GM23248 (cell line): ENCODE measurements at regions not wholly inside any gene's neighbourhood (a gene's known extent, or its start where the extent isn't known, plus 50 kb on each side); places are given as distances from the start of the nearest gene placed in this dataset.

Experiments
- DNase-seq: peaks from one replicate; pipeline ENCODE4 v3.0.0-alpha.2; 2015
- H2AFZ ChIP-seq: fragments of 200-600 bp; sonication (generic); 2 replicates; pipeline ENCODE4 v1.6.1; 2016; ENCODE audit warnings: antibody characterized with exemption
- H3F3A ChIP-seq: fragments of 200-600 bp; sonication (generic); 2 replicates; pipeline ENCODE4 v1.6.1; 2016; ENCODE audit warnings: mild to moderate bottlenecking, antibody characterized with exemption, mixed run types; ENCODE audit not compliant: insufficient read depth
- H3K27ac ChIP-seq: fragments of 200-600 bp; sonication (generic); 2 replicates; pipeline ENCODE4 v1.5.1; 2016; ENCODE audit warnings: mild to moderate bottlenecking
- H3K27me3 ChIP-seq: fragments of 200-600 bp; sonication (generic); replicated peaks from 2 replicates; pipeline ENCODE4 v1.6.1; 2016; ENCODE audit warnings: mild to moderate bottlenecking; ENCODE audit not compliant: insufficient read depth
- H3K36me3 ChIP-seq: fragments of 200-600 bp; sonication (generic); 2 replicates; pipeline ENCODE4 v1.6.1; 2016; ENCODE audit warnings: low read depth, mild to moderate bottlenecking
- H3K4me1 ChIP-seq: fragments of 200-600 bp; sonication (generic); 2 replicates; pipeline ENCODE4 v1.6.1; 2016; ENCODE audit warnings: mild to moderate bottlenecking; ENCODE audit not compliant: insufficient read depth
- H3K4me2 ChIP-seq: fragments of 200-600 bp; sonication (generic); one replicate; pipeline ENCODE4 v1.6.1; 2016; ENCODE audit warnings: mild to moderate bottlenecking; ENCODE audit not compliant: unreplicated experiment
- H3K4me3 ChIP-seq: fragments of 200-600 bp; sonication (generic); 2 replicates; pipeline ENCODE4 v1.5.1; 2016; ENCODE audit warnings: mild to moderate bottlenecking
- H3K79me2 ChIP-seq: fragments of 200-600 bp; sonication (generic); 2 replicates; pipeline ENCODE4 v1.6.1; 2016; ENCODE audit warnings: mild to moderate bottlenecking; ENCODE audit not compliant: insufficient read depth
- H3K9ac ChIP-seq: fragments of 200-600 bp; sonication (generic); 2 replicates; pipeline ENCODE4 v1.6.1; 2016; ENCODE audit warnings: mild to moderate bottlenecking
- H3K9me2 ChIP-seq: fragments of 200-600 bp; sonication (generic); 2 replicates; pipeline ENCODE4 v1.6.1; 2016; ENCODE audit warnings: mixed run types, mild to moderate bottlenecking, moderate library complexity; ENCODE audit not compliant: insufficient read depth
- H3K9me3 ChIP-seq: fragments of 200-600 bp; sonication (generic); one replicate; pipeline ENCODE4 v1.6.1; 2017; ENCODE audit warnings: low read depth
- H4K20me1 ChIP-seq: fragments of 200-600 bp; sonication (generic); 2 replicates; pipeline ENCODE4 v1.6.0; 2016; ENCODE audit not compliant: insufficient read depth
- EZH2 ChIP-seq: fragments of 200-600 bp; sonication (generic); IDR thresholded peaks from 2 replicates; pipeline ENCODE4 v1.6.1; 2018; ENCODE audit warnings: antibody characterized with exemption, mild to moderate bottlenecking; ENCODE audit not compliant: insufficient read depth, poor library complexity, severe bottlenecking
- EZH2phosphoT487 ChIP-seq: fragments of 200-600 bp; sonication (generic); IDR thresholded peaks from 2 replicates; pipeline ENCODE4 v1.6.1; 2018; ENCODE audit warnings: antibody characterized with exemption, moderate library complexity, mild to moderate bottlenecking, low read depth; ENCODE audit not compliant: insufficient read depth
- WGBS, 2 experiments: methylation state at CpG; one replicate each; pipeline ENCODE4 v1.1.6; 2015 to 2017; ENCODE audit warnings: low lambda C conversion rate in 2 of 2, low coverage in 1 of 2; ENCODE audit errors: missing lambda C conversion rate in 2 of 2; 5-methylcytosine and 5-hydroxymethylcytosine counted together
- in situ Hi-C: fragments of 300-500 bp; cut with MboI; formaldehyde crosslinking; loops from 2 replicates; pipeline ENCODE4 v1.15.0; 2020

DNA sequence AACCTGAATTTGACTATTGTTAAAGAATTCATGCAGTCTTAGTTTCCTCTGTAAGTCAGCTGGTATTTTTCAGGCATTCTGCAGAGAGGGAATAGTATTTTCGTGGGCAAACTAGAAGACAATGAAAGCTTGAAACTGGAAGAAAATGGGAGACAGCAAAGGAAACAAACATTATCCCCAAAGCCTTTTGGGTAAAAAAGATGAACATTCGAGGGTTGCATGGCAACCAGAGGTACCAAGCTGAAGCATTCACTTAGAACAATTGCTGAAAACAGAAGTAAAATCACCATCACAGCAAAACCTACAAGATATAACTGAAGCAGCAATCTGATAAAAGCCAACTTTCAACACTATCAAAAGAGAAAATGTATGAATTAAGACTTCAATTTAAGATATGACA lies 233.7 kb downstream of the SCG2 start:
- 12 to 20% methylated on average over 2 of the region's 2 CpGs for WGBS, 2 experiments
- H3K4me3 ChIP-seq, result no peak overlapping the region

GRCh38 chr2:223369889-223370288 lies 232.3 kb downstream of the SCG2 start:
- no peak overlapping the region for H3K4me3 ChIP-seq
- DNase-seq, result no peak
- no peaks in the 10 kb centered on the region for H3K9me2 ChIP-seq
- no peaks in the 10 kb centered on the region; the same call in 1 of the 2 replicates for H3K27me3 ChIP-seq
- H3K36me3 ChIP-seq, result no peaks in the 10 kb centered on the region
- H3K79me2 ChIP-seq, result no peaks in the 10 kb centered on the region
- H3F3A ChIP-seq, result no peaks in the 10 kb centered on the region
- H3K4me2 ChIP-seq, result no peak overlapping the region
- H3K9ac ChIP-seq, result no peak overlapping the region
- H3K4me1 ChIP-seq, result no peaks in the 10 kb centered on the region
- TF ChIP-seq EZH2 (no peak), EZH2phosphoT487 (no peak)
- H2AFZ ChIP-seq, result no peak overlapping the region
- no peak overlapping the region for H3K27ac ChIP-seq
- in situ Hi-C loops, result no loop called here
- WGBS, 2 experiments, result 32 to 49% methylated on average over 3 of the region's 3 CpGs
- no peaks in the 10 kb centered on the region for H3K9me3 ChIP-seq
- no peaks in the 10 kb centered on the region for H4K20me1 ChIP-seq

More for the DNA sequence above, 233.7 kb downstream of the SCG2 start:
- Histone ChIP-seq H3K4me1 (no peaks in the 10 kb centered on the region), H3K9me2 (no peaks in the 10 kb centered on the region), H3K36me3 (no peaks in the 10 kb centered on the region), H3K27me3 (no peaks in the 10 kb centered on the region; the same call in 1 of the 2 replicates), H3K4me2 (no peak overlapping the region), H3K79me2 (no peaks in the 10 kb centered on the region), H3F3A (no peaks in the 10 kb centered on the region), H4K20me1 (no peaks in the 10 kb centered on the region), H3K9me3 (no peaks in the 10 kb centered on the region), H3K27ac (no peak overlapping the region), H2AFZ (no peak overlapping the region), H3K9ac (no peak overlapping the region)
- in situ Hi-C loops, result no loop called here
- DNase-seq, result no peak
- TF ChIP-seq EZH2, result no peak
- TF ChIP-seq EZH2phosphoT487, result no peak

DNA sequence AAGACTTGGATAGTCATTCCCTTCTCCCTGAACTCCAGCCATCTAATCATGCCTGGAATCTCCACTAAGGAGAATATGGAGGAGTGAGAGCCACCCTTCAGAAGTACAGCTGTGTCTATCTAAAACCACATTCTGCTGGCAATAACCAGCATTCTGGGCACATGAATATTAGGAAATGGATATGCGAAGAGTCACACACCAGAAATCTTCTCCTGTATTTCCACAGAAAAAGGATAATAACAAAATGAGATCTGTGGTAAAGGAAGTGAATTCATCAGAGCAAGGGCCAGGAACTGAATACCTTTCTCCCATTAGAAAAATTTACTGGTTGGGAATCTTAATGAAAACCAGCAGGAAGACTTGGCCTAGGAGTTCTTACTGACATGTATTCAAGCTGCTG lies 218.8 kb downstream of the SCG2 start:
- 0 out of 2 replicates have a peak overlapping the region, but pooled peaks have one; percentile 15 for H2AFZ ChIP-seq
- peak overlapping the region; percentile 46 for H3K27ac ChIP-seq

DNA sequence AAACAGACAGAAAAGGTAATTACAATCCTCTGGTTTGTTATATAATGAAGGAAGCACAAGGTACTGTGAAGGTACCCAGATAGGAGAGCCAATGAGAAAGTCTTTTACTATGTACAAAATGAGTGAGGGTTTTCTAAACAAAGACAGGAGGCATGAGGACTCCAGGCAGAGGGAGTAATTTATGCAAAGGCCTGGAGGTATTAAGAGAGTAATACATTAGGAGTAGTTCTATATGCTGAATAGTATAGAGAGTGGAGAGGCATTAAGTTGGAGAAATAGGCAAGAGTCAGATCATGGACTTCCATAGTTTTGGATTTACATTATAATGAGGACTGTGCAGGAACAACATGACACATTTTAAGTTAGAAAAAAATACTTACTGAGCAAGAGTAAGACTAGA lies 216.0 kb downstream of the SCG2 start:
- Histone ChIP-seq H3K9me2 (no peaks in the 10 kb centered on the region), H2AFZ (no peak overlapping the region), H3K27ac (no peak overlapping the region), H3F3A (peaks cover 11% of the 10 kb centered on the region), H4K20me1 (no peaks in the 10 kb centered on the region), H3K27me3 (no peaks in the 10 kb centered on the region), H3K4me3 (no peak overlapping the region), H3K36me3 (no peaks in the 10 kb centered on the region), H3K9me3 (no peaks in the 10 kb centered on the region), H3K79me2 (no peaks in the 10 kb centered on the region), H3K4me2 (no peak overlapping the region), H3K9ac (no peak overlapping the region), H3K4me1 (peaks cover 17% of the 10 kb centered on the region)
- DNase-seq, result no peak
- TF ChIP-seq EZH2phosphoT487, result no peak
- no peak for TF ChIP-seq EZH2
- in situ Hi-C loops, result no loop called here

More for the DNA sequence above, 218.8 kb downstream of the SCG2 start:
- Histone ChIP-seq H3K9me2 (no peaks in the 10 kb centered on the region), H3K4me2 (peak overlapping the region; percentile 34), H3K36me3 (no peaks in the 10 kb centered on the region), H3F3A (peaks cover 11% of the 10 kb centered on the region), H3K79me2 (no peaks in the 10 kb centered on the region), H3K4me3 (no peak overlapping the region), H3K4me1 (peaks cover 17% of the 10 kb centered on the region), H3K27me3 (no peaks in the 10 kb centered on the region), H3K9me3 (no peaks in the 10 kb centered on the region), H4K20me1 (no peaks in the 10 kb centered on the region), H3K9ac (no peak overlapping the region)
- DNase-seq, result peak; percentile 79
- 21 to 32% methylated on average over 1 of the region's 1 CpG for WGBS, 2 experiments
- in situ Hi-C loops, result no loop called here
- TF ChIP-seq EZH2phosphoT487 (no peak), EZH2 (no peak)

- Histone ChIP-seq H3K27ac (no peak overlapping the region), H3K79me2 (no peaks in the 10 kb centered on the region), H3K9me2 (no peaks in the 10 kb centered on the region), H3K36me3 (no peaks in the 10 kb centered on the region), H3F3A (peaks cover 11% of the 10 kb centered on the region), H3K27me3 (no peaks in the 10 kb centered on the region), H3K4me2 (no peak overlapping the region), H4K20me1 (no peaks in the 10 kb centered on the region), H3K9ac (no peak overlapping the region), H2AFZ (no peak overlapping the region), H3K4me3 (no peak overlapping the region), H3K4me1 (peaks cover 17% of the 10 kb centered on the region), H3K9me3 (no peaks in the 10 kb centered on the region)
- in situ Hi-C loops, result no loop called here
- DNase-seq, result no peak
- TF ChIP-seq EZH2phosphoT487 (no peak), EZH2 (no peak)
- WGBS, 2 experiments, result 91 to 95% methylated on average over 4 of the region's 4 CpGs
Observed at GRCh38 chr2:223386984-223387383, 215.2 kb downstream of the SCG2 start.
